GM12872 (cell line): ENCODE measurements at regions not wholly inside any gene's neighbourhood (a gene's known extent, or its start where the extent isn't known, plus 50 kb on each side); places are given as distances from the start of the nearest gene placed in this dataset.

Source experiments
- CTCF ChIP-seq: IDR thresholded peaks from 3 replicates; pipeline ENCODE4 v1.5.1; 2011; ENCODE audit warnings: low read depth, mild to moderate bottlenecking, low read length, moderate library complexity; ENCODE audit not compliant: insufficient read depth

- no peak for TF ChIP-seq CTCF
These were observed 162.0 kb upstream of the EDIL3 start for GRCh38 chr5:84546686-84547085.

- TF ChIP-seq CTCF = no peak
These were observed 152.1 kb upstream of the EDIL3 start for GRCh38 chr5:84536797-84537196.

- TF ChIP-seq CTCF = no peak
These were observed 150.6 kb upstream of the EDIL3 start for GRCh38 chr5:84535281-84535680.

- TF ChIP-seq CTCF = no peak
These were observed 139.8 kb upstream of the EDIL3 start for GRCh38 chr5:84524491-84524890.

- TF ChIP-seq CTCF = no peak
These were observed 134.2 kb upstream of the EDIL3 start for GRCh38 chr5:84518862-84519261.

- TF ChIP-seq CTCF = no peak
These were observed 133.7 kb upstream of the EDIL3 start for GRCh38 chr5:84518370-84518769.

- no peak for TF ChIP-seq CTCF
These were observed 121.9 kb upstream of the EDIL3 start for GRCh38 chr5:84506625-84507024.

- TF ChIP-seq CTCF = no peak
These were observed 109.8 kb upstream of the EDIL3 start for GRCh38 chr5:84494453-84494852.
